ENCODE measurements at regions not wholly inside any gene's neighbourhood (a gene's known extent, or its start where the extent isn't known, plus 50 kb on each side); places are given as distances from the start of the nearest gene placed in this dataset.

DNA sequence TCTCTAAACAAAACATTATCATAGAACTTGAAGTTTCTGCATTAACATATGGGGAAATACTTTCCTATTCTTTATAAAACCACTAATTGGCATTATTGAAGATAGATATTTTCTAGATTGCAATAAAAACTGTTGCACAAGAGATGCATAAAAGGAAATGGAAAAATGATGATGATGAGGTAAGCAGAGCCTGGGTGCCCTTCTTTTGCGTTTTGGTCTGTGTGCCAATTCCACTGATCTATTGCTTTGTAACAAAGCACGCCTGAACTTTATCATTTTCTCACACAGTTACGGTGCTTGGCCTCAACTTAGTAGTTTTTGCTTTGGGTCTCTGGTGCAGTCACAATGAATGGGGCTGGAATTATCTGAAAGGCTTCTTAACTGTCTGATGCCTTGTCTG, 450.5 kb downstream of the MAFB start:
- no peaks in the 10 kb centered on the region for H3K9me3 ChIP-seq (ENCODE audit: insufficient read depth in 2 of 2, low read depth in 1 of 2, low read length in 1 of 2)
- H3K4me3 ChIP-seq (ENCODE audit: extremely low read depth in 1 of 4, insufficient read depth in 2 of 4, low read depth in 3 of 4, low read length in 4 of 4), result no peak overlapping the region
- H4K20me1 ChIP-seq (replicated peaks in 1 of 2; ENCODE audit: control insufficient read depth in 1 of 2, insufficient read depth in 2 of 2, low read length in 2 of 2), result no peaks in the 10 kb centered on the region
- no peak overlapping the region for H2BK15ac ChIP-seq (ENCODE audit: low read length)
- H3K23me2 ChIP-seq (ENCODE audit: low read depth, low read length), result no peaks in the 10 kb centered on the region
- H2BK5ac ChIP-seq (ENCODE audit: low read depth, low read length), result no peak overlapping the region
- 91% methylated on average over 3 of the region's 3 CpGs; no CpG with 5 or more reads in 1 of the 2 experiments for whole genome bisulfite sequencing, 2 experiments (ENCODE audit: extremely low coverage in 1 of 2, insufficient coverage in 1 of 2, insufficient read length in 1 of 2, insufficient replicate concordance in 2 of 2, low coverage in 1 of 2, low lambda C conversion rate in 2 of 2, missing lambda C conversion rate in 1 of 2)
- ChIA-PET CTCF (ENCODE audit: partially characterized antibody) (no interaction called here), POLR2A (ENCODE audit: partially characterized antibody) (no interaction called here)
- H3K27ac ChIP-seq (ENCODE audit: low read depth, low read length), result no peak overlapping the region
- H4K8ac ChIP-seq (ENCODE audit: extremely low read depth, insufficient read depth, low read length), result no peak overlapping the region
- H3K9ac ChIP-seq (replicated peaks in 1 of 4; ENCODE audit: extremely low read depth in 1 of 4, low read depth in 3 of 4, low read length in 3 of 4), result no peak overlapping the region
- H3K79me2 ChIP-seq (ENCODE audit: control insufficient read depth in 1 of 2, insufficient read depth in 2 of 2, low read length in 2 of 2), result no peaks in the 10 kb centered on the region
- no peak overlapping the region for H3K56ac ChIP-seq (replicated peaks; ENCODE audit: insufficient read length, low read depth, low read length)
- no peak overlapping the region for H3K18ac ChIP-seq (ENCODE audit: extremely low read depth, low read length)
- H2BK12ac ChIP-seq (ENCODE audit: low read depth, low read length), result no peak overlapping the region
- H2BK120ac ChIP-seq (replicated peaks; ENCODE audit: low read depth, low read length), result no peak overlapping the region
- no peaks in the 10 kb centered on the region for H3K4me1 ChIP-seq (replicated peaks in 1 of 4; ENCODE audit: control insufficient read depth in 3 of 4, insufficient read depth in 4 of 4, low read length in 3 of 4)
- no peak for DNase-seq (ENCODE audit: low read depth in 1 of 2, low spot score in 2 of 2)
- no peaks in the 10 kb centered on the region for H3K27me3 ChIP-seq (replicated peaks in 1 of 4; ENCODE audit: control insufficient read depth in 3 of 4, extremely low read depth in 1 of 4, insufficient read depth in 3 of 4, low read length in 3 of 4)
- H3K4ac ChIP-seq (replicated peaks; ENCODE audit: insufficient read length, low read depth, low read length), result no peak overlapping the region
- H3K36me3 ChIP-seq (ENCODE audit: control insufficient read depth in 2 of 4, insufficient read depth in 4 of 4, low read length in 3 of 4), result no peaks in the 10 kb centered on the region
- no peak for FAIRE-seq
- no peak overlapping the region for H3K4me2 ChIP-seq (ENCODE audit: insufficient read depth in 1 of 2, low read depth in 2 of 2, low read length in 2 of 2)
- H3K23ac ChIP-seq (ENCODE audit: insufficient read length), result no peak overlapping the region
- H2AK5ac ChIP-seq (ENCODE audit: low read depth, low read length), result no peak overlapping the region
- no peak overlapping the region for H2BK20ac ChIP-seq (ENCODE audit: low read length)
- H4K91ac ChIP-seq (replicated peaks; ENCODE audit: insufficient read length, low read length), result no peak overlapping the region
- no peak overlapping the region for H3K14ac ChIP-seq (ENCODE audit: insufficient read length)
- no peak overlapping the region for H2AFZ ChIP-seq (ENCODE audit: low read length)
- H3K79me1 ChIP-seq (ENCODE audit: low read depth, low read length), result no peaks in the 10 kb centered on the region
- H4K5ac ChIP-seq (ENCODE audit: insufficient read length, low read depth, low read length), result no peak overlapping the region
- TF ChIP-seq KDM1A (IDR thresholded peaks at IDR 0.05; ENCODE audit: borderline replicate concordance, low read length) (no peak), ZNF274 (IDR thresholded peaks at IDR 0.05; ENCODE audit: borderline replicate concordance, extremely low read depth, low read length) (no peak), SIRT6 (IDR thresholded peaks at IDR 0.05; ENCODE audit: low read length) (no peak), USF2 (IDR thresholded peaks at IDR 0.05; ENCODE audit: low read length) (no peak), SP4 (IDR thresholded peaks at IDR 0.05; ENCODE audit: low read length) (no peak), EZH2 (IDR thresholded peaks at IDR 0.05; ENCODE audit: low read depth, low read length, severe bottlenecking) (no peak), SIN3A (conservative IDR thresholded peaks at IDR 0.05 in 1 of 2, IDR thresholded peaks at IDR 0.05 in 1 of 2; ENCODE audit: low read depth in 1 of 2, low read length in 2 of 2) (no peak), CBX5 (IDR thresholded peaks at IDR 0.05; ENCODE audit: low read depth, low read length) (no peak), NANOG (IDR thresholded peaks at IDR 0.05; ENCODE audit: insufficient read depth, low read depth, low read length, poor library complexity, severe bottlenecking) (no peak), TAF1 (IDR thresholded peaks at IDR 0.05; ENCODE audit: low read depth, low read length) (no peak), JUND (IDR thresholded peaks at IDR 0.05; ENCODE audit: low read length) (no peak), SRF (IDR thresholded peaks at IDR 0.05; ENCODE audit: low read depth, low read length) (no peak), CEBPB (IDR thresholded peaks at IDR 0.05; ENCODE audit: low read depth, low read length) (no peak), TEAD4 (IDR thresholded peaks at IDR 0.05; ENCODE audit: low read depth, low read length) (no peak)
- TF ChIP-seq, protein P1, sequence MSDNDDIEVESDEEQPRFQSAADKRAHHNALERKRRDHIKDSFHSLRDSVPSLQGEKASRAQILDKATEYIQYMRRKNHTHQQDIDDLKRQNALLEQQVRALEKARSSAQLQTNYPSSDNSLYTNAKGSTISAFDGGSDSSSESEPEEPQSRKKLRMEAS (IDR thresholded peaks at IDR 0.05), result no peak
